Lower leg skin (tissue), 4 donors: ENCODE measurements at regions not wholly inside any gene's neighbourhood (a gene's known extent, or its start where the extent isn't known, plus 50 kb on each side); places are given as distances from the start of the nearest gene placed in this dataset.

ENCODE experiments used
- DNase-seq, 2 donors: peaks; one replicate each; pipeline ENCODE4 v3.0.0-alpha.2; 2019; ENCODE audit warnings: low spot score in 2 of 2
- H3K4me3 ChIP-seq: fragments of 200-600 bp; sonication (generic); 2 replicates; pipeline ENCODE4 v1.5.1; 2017; ENCODE audit warnings: mild to moderate bottlenecking, low read depth; ENCODE audit not compliant: poor library complexity, severe bottlenecking
- CTCF ChIP-seq, 3 donors: fragments of 450-650 bp; IDR thresholded peaks; one replicate each; pipeline ENCODE4 v1.5.1; 2016; ENCODE audit warnings: antibody characterized with exemption in 3 of 3, mild to moderate bottlenecking in 3 of 3, moderate library complexity in 2 of 3
- POLR2A ChIP-seq, 2 donors: fragments of 450-650 bp; IDR thresholded peaks; one replicate each; pipeline ENCODE4 v1.6.1; 2016 to 2017; ENCODE audit warnings: antibody characterized with exemption in 2 of 2, mild to moderate bottlenecking in 1 of 2, moderate library complexity in 1 of 2
- WGBS, 2 donors: methylation state at CpG; one replicate each; pipeline ENCODE4 v1.1.5; 2018; 5-methylcytosine and 5-hydroxymethylcytosine counted together
- intact Hi-C: fragments of 100-400 bp; cut with DNase I; formaldehyde crosslinking; loops from one replicate; pipeline ENCODE4 v1.15.0; 2023; ENCODE audit warnings: low total_unique reads

- TF ChIP-seq CTCF (IDR thresholded peaks at IDR 0.05) (no peak), POLR2A (IDR thresholded peaks at IDR 0.05) (no peak)
- H3K4me3 ChIP-seq, result no peak overlapping the region
- no peak for DNase-seq
- intact Hi-C loops, result no loop called here
- 87% methylated on average over 3 of the region's 3 CpGs for WGBS, 2 donors
These were observed 100.7 kb upstream of the TMEM106B start for GRCh38 chr7:12110425-12110824.

GRCh38 chr7:12111422-12112405 is 99.4 kb upstream of the TMEM106B start:
- H3K4me3 ChIP-seq, result no peak overlapping the region
- intact Hi-C loops, result no loop called here
- TF ChIP-seq CTCF (IDR thresholded peaks at IDR 0.05) (no peak), POLR2A (IDR thresholded peaks at IDR 0.05) (no peak)
- WGBS, 2 donors, result 11 to 13% methylated on average over 24 to 34 of the region's 47 CpGs
- peak in 1 of 2 donors; percentile 70 for DNase-seq

DNA sequence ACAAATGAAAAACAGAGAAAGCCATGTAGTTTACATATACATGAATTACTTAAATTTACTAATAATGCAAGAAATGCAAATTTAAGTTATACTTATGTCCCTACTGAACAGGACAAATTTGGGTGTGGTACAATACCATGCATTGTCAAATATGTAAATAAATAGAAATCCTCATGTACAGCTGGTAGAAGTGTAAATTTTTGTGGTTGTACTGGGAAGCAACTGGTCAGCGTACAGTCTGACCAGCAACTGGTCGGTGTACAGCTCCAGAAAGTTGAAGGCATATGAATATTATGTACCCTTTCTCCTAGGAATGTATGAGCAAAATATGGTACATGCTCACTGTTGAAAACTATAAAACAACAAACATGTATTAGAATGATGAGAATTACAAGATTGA is 93.9 kb upstream of the TMEM106B start:
- no peak for DNase-seq
- 95 to 99% methylated on average over 2 of the region's 2 CpGs for WGBS, 2 donors
- H3K4me3 ChIP-seq, result no peak overlapping the region
- TF ChIP-seq POLR2A (IDR thresholded peaks at IDR 0.05) (no peak), CTCF (IDR thresholded peaks at IDR 0.05) (no peak)
- intact Hi-C loops, result no loop called here

GRCh38 chr7:12119620-12120303 is 91.3 kb upstream of the TMEM106B start:
- WGBS, 2 donors, result 61 to 72% methylated on average over 4 of the region's 4 CpGs
- intact Hi-C loops, result no loop called here
- DNase-seq, result no peak
- no peak for TF ChIP-seq CTCF (IDR thresholded peaks at IDR 0.05)
- TF ChIP-seq POLR2A (IDR thresholded peaks at IDR 0.05), result no peak
- H3K4me3 ChIP-seq, result no peak overlapping the region

DNA sequence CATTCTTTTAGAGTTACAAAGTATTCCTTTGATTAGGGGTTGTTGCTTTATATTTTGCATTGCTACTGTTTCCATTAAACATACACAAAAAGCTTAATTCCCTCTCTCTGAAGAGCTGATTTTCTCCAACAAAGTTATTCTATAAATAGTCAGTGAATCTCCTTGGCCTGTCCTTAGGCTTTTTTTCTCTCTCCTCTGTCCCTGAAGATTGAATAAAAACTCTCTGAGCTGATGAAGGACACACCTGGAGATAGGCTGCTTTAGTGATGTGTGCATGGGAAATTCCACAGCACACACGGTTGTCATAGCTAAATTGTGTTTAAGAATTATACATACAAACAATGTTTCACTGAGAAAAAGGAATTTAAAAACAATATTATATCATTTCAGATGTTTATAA is 90.5 kb upstream of the TMEM106B start:
- TF ChIP-seq POLR2A (IDR thresholded peaks at IDR 0.05) (no peak), CTCF (IDR thresholded peaks at IDR 0.05) (no peak)
- WGBS, 2 donors, result 37 to 47% methylated on average over 1 of the region's 1 CpG
- no peak for DNase-seq
- intact Hi-C loops, result no loop called here
- H3K4me3 ChIP-seq, result no peak overlapping the region
